Femur (tissue), 1 donor: ENCODE measurements at regions not wholly inside any gene's neighbourhood (a gene's known extent, or its start where the extent isn't known, plus 50 kb on each side); places are given as distances from the start of the nearest gene placed in this dataset.
A peak's percentile ranks its signal among the peaks of the same experiment; 100 is the strongest.

ENCODE experiments used
- DNase-seq: peaks from one replicate; pipeline ENCODE4 v3.0.0-alpha.2; 2017

GRCh38 chr6:48057601-48058000 is 53.4 kb downstream of the PTCHD4 start:
- DNase-seq, result no peak

- no peak for DNase-seq
These were observed 62.4 kb downstream of the PTCHD4 start for GRCh38 chr6:48048451-48049146.

GRCh38 chr6:48041894-48042293 is 69.1 kb downstream of the PTCHD4 start:
- no peak for DNase-seq

- no peak for DNase-seq
These were observed 73.1 kb downstream of the PTCHD4 start for GRCh38 chr6:48037946-48038345.

- no peak for DNase-seq
These were observed 74.7 kb downstream of the PTCHD4 start for GRCh38 chr6:48036316-48036715.

- DNase-seq, result peak; percentile 42
These were observed 78.8 kb downstream of the PTCHD4 start for GRCh38 chr6:48032151-48032550.

- DNase-seq, result no peak
These were observed 79.3 kb downstream of the PTCHD4 start for GRCh38 chr6:48031711-48032110.

- DNase-seq, result no peak
These were observed 83.1 kb downstream of the PTCHD4 start for GRCh38 chr6:48027704-48028435.

- DNase-seq, result no peak
These were observed 86.0 kb downstream of the PTCHD4 start for GRCh38 chr6:48024956-48025355.

- DNase-seq, result no peak
These were observed 89.1 kb downstream of the PTCHD4 start for GRCh38 chr6:48021904-48022303.

GRCh38 chr6:48016020-48016755 is 94.8 kb downstream of the PTCHD4 start:
- no peak for DNase-seq

- no peak for DNase-seq
These were observed 118.2 kb downstream of the PTCHD4 start for GRCh38 chr6:47992809-47993208.

- DNase-seq, result no peak
These were observed 127.5 kb downstream of the PTCHD4 start for GRCh38 chr6:47983491-47983890.

- DNase-seq, result no peak
These were observed 133.7 kb downstream of the PTCHD4 start for GRCh38 chr6:47977314-47977713.

- no peak for DNase-seq
These were observed 136.9 kb downstream of the PTCHD4 start for GRCh38 chr6:47974106-47974505.

- DNase-seq, result no peak
These were observed 140.2 kb downstream of the PTCHD4 start for GRCh38 chr6:47970826-47971225.

- no peak for DNase-seq
These were observed 143.2 kb downstream of the PTCHD4 start for GRCh38 chr6:47967843-47968242.

GRCh38 chr6:47964969-47965368 is 146.0 kb downstream of the PTCHD4 start:
- no peak for DNase-seq

- no peak for DNase-seq
These were observed 158.4 kb downstream of the PTCHD4 start for GRCh38 chr6:47952640-47953039.

GRCh38 chr6:47944846-47945245 is 163.0 kb downstream of the OPN5 start:
- DNase-seq, result no peak

- no peak for DNase-seq
These were observed 156.6 kb downstream of the OPN5 start for GRCh38 chr6:47938405-47938804.

- no peak for DNase-seq
These were observed 155.0 kb downstream of the OPN5 start for GRCh38 chr6:47936820-47937219.

GRCh38 chr6:47934023-47934422 is 152.2 kb downstream of the OPN5 start:
- no peak for DNase-seq

- no peak for DNase-seq
These were observed 150.7 kb downstream of the OPN5 start for GRCh38 chr6:47932575-47932974.
